8988T (cell line): ENCODE measurements at regions not wholly inside any gene's neighbourhood (a gene's known extent, or its start where the extent isn't known, plus 50 kb on each side); places are given as distances from the start of the nearest gene placed in this dataset.
"Not testable (repeated sequence)": the region's sequence is repeated elsewhere in the genome, so short reads cannot be mapped to it uniquely, and the experiment has no call there.

ENCODE experiments used
- DNase-seq: peaks from one replicate; pipeline ENCODE4 v3.0.0; 2011

GRCh38 chr1:2851918-2852317, 50.4 kb upstream of the TTC34 start:
- DNase-seq: not testable (repeated sequence)

- DNase-seq: no peak
These were observed 52.2 kb upstream of the TTC34 start for GRCh38 chr1:2853711-2854110.

GRCh38 chr1:2854151-2854550, 52.7 kb upstream of the TTC34 start:
- DNase-seq: no peak

GRCh38 chr1:2854611-2855010, 53.1 kb upstream of the TTC34 start:
- DNase-seq: no peak

GRCh38 chr1:2855206-2856065, 53.9 kb upstream of the TTC34 start:
- no peak for DNase-seq

GRCh38 chr1:2856066-2856390, 54.5 kb upstream of the TTC34 start:
- no peak for DNase-seq

GRCh38 chr1:2856676-2857375, 55.3 kb upstream of the TTC34 start:
- DNase-seq: no peak

GRCh38 chr1:2857521-2857920, 56.0 kb upstream of the TTC34 start:
- DNase-seq: no peak

GRCh38 chr1:2858676-2859075, 57.2 kb upstream of the TTC34 start:
- DNase-seq: no peak

- no peak for DNase-seq
These were observed 57.9 kb upstream of the TTC34 start for GRCh38 chr1:2859219-2859880.

GRCh38 chr1:2859881-2860430, 58.5 kb upstream of the TTC34 start:
- no peak for DNase-seq

- DNase-seq: no peak
These were observed 59.1 kb upstream of the TTC34 start for GRCh38 chr1:2860476-2861142.

- DNase-seq: no peak
These were observed 59.9 kb upstream of the TTC34 start for GRCh38 chr1:2861143-2861987.

GRCh38 chr1:2861988-2862813, 60.7 kb upstream of the TTC34 start:
- DNase-seq: peak; percentile 58

- no peak for DNase-seq
These were observed 61.5 kb upstream of the TTC34 start for GRCh38 chr1:2862814-2863647.

GRCh38 chr1:2863648-2863963, 62.1 kb upstream of the TTC34 start:
- DNase-seq: no peak

GRCh38 chr1:2864203-2864905, 62.9 kb upstream of the TTC34 start:
- DNase-seq: no peak

GRCh38 chr1:2865000-2865399, 63.5 kb upstream of the TTC34 start:
- DNase-seq: no peak

- no peak for DNase-seq
These were observed 64.3 kb upstream of the TTC34 start for GRCh38 chr1:2865571-2866421.
